Right ventricle myocardium inferior (tissue), 1 donor: ENCODE measurements at regions not wholly inside any gene's neighbourhood (a gene's known extent, or its start where the extent isn't known, plus 50 kb on each side); places are given as distances from the start of the nearest gene placed in this dataset.
A peak's percentile ranks its signal among the peaks of the same experiment; 100 is the strongest.
"Not testable (repeated sequence)": the region's sequence is repeated elsewhere in the genome, so short reads cannot be mapped to it uniquely, and the experiment has no call there.

Experiments used
- ATAC-seq: fragments of 200-7000 bp; cut with Tn5 transposase; one replicate; pipeline ENCODE4 v1.9.1; 2020; ENCODE audit warnings: mild to moderate bottlenecking, moderate library complexity
- DNase-seq: peaks from one replicate; pipeline ENCODE4 v3.0.0; 2021; ENCODE audit errors: missing footprints
- intact Hi-C: fragments of 100-400 bp; cut with DNase I; formaldehyde crosslinking; loops from one replicate; pipeline ENCODE4 v1.11.0; 2022
- donor health status: DM: no; HTN: yes; CAD: no; lungs with severe emphysema.

DNA sequence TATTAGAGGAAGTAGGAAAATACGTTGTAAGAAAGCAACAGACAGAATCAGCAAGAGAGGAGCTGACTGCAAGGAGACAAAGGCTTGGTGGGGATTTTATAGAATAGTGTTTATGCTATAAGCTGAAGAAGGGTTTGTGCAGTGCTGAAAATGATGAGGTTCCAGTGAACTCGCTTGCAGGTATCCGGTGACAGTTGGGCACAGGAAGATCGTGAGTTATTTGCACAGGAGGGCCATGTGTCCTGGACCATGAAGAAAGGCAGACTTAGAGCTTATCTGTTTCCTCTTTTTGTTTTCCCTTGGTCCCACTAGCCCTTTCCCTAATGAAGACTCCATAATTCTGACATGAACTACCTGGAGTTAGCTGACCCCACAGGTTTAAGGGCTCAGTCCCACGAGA is 61.4 kb downstream of the NXNL2 start:
- intact Hi-C loops = loop anchor here (10.0 kb wide), 1 partner anchor 138 kb away; no protein-coding TSS in a partner anchor
- ATAC-seq (no peak), DNase-seq (no peak)

DNA sequence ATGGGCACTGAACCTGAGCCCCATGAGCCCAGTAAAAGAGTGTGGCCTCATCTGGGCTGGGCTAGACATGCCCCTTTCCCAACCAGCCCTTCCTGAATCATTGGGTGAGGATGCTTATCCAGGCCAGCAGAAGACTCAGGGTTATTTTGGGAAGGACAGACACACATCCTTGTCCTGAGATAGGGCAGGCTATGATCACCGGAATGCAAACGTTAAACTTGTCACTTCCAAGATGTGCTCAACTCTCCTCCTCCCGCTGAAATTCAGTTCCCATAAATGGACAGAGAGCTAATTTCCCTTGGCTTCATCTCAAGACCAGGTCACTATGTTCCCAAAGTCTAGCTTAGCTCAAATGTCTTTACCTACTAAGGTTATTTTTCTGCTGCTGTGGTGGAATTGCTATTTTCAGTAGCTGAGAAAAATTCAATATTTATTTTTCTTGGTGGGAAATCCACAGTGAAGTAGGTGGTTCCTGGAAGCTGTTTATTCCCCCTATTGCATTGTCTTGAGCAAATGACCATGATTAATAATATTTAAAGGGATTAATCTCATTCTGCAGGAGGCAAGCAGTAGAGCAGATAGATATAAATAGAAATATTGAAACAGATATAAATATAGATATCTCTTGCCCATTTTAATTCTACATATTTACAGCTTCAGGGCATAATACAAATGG is 70.0 kb downstream of the NXNL2 start:
- DNase-seq = no peak
- intact Hi-C loops = loop anchor here (10.0 kb wide), 1 partner anchor 150 kb away; no protein-coding TSS in a partner anchor
- peak; percentile 34 for ATAC-seq

DNA sequence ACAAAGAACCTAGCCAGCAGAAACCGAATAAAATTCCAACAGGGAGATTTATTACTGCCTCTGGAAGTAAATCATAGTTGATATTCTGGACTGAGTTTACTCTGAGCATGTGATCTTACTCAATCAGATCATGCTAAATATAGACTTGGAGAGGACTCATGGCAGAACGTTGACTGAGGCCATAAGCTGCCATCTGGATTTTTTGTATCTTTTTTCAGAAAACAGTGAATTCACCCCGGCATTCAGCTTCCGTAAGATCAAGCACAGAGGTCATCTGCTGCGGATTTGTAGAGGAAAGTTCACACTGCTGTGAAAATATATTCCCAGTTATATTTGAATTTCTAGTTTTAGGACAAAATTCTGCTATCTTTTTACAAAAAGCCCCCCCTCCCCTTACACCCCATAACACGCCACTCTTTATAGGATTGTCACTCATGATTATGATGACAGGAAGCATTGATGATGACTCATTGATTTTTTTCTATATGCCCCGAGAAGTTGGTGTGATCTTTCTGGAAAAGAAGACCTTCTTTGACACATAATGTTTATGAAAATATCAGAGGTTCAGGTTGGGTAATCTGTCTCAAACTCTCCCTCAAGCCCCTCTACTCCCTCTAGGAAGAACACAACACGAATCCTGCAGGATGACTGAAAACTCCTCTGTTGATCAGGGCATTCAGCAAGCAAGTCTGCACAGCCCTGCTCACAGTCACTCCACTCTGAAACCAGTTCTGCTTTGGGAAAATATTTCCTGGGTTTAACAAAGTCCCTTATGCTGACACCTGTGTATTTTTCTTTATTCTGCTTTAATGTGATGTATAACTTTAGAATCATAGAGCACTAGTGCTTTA is 70.8 kb downstream of the NXNL2 start:
- ATAC-seq = peak; percentile 81
- intact Hi-C loops = loop anchor here (10.0 kb wide), 1 partner anchor 149 kb away; no protein-coding TSS in a partner anchor
- DNase-seq = no peak

DNA sequence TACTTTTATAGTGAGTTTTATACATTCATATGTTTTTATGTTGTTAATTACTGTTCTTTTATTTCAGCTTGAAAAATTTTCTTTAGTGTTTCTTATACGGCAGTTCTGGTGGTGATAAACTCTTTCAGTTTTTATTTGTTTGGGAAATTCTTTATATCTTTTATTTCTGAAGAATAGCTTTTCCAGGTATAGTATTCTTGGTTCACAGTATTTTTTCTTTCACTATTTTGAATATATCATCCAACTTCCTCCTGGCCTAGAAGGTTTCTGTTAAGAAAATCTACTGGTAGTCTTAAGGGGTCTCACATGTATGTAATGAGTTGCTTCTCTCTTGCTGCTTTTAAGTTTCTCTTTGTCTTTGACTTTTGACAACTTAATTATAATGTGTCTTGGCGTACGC is 79.4 kb downstream of the NXNL2 start:
- intact Hi-C loops = no loop called here
- DNase-seq = no peak
- ATAC-seq = no peak

DNA sequence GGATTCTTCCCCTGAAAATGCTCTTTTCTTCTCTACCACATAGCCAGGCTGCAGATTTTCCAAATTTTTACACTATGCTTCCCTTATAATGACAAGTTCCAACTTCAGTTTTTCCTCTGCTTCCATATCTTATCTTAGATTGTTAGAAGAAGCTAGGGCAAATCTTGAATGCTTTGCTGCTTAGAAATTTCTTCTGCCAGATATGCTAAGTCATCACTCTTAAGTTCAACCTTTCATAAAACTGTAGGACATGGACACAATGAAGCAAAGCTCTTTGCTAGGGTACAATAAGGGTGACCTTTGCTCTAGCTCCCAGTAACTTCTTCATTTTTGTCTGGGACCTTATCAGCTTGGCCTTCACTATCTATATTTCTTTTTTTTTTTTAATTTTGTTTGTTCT is 88.7 kb downstream of the NXNL2 start:
- intact Hi-C loops = no loop called here
- DNase-seq (no peak), ATAC-seq (no peak)

DNA sequence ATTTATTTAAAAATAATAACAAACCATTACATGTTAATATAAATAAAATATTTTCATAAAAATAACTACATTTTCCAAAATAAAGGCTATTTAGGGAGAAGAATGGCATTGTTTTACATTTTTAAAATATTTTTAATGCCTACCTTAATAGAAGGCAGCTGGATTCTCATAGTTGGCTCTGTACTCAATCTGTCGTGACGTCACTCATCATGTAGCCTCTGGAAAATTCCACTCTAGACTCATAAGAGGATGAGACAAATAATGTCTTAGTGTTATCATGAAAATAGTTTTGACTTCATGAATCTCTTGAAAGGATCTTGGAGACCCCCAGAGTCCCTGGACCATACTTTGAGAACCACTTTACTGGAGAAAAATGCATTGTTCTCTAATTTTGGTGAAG is 93.1 kb downstream of the NXNL2 start:
- DNase-seq (no peak), ATAC-seq (peak; percentile 42)
- intact Hi-C loops = no loop called here

DNA sequence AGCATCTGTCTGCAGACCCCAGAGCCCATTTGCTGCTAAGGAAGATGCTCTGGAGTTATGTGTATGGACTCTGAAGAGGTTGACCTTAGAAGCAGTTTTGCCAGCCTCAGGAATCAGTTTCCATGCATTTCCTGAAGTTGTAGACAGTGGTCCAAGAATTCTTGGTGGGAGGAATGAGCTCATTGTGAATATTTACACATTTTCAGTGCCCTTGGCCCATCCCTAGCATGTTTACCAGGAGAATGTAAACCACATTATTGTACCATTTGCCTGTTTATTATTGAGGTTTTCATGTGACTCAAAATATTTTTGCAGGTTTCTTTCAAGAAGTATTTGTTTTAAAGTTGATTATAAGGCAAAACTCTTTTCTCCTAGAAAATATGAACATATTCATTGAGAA is 93.8 kb downstream of the NXNL2 start:
- no peak for DNase-seq
- ATAC-seq = no peak
- intact Hi-C loops = no loop called here

DNA sequence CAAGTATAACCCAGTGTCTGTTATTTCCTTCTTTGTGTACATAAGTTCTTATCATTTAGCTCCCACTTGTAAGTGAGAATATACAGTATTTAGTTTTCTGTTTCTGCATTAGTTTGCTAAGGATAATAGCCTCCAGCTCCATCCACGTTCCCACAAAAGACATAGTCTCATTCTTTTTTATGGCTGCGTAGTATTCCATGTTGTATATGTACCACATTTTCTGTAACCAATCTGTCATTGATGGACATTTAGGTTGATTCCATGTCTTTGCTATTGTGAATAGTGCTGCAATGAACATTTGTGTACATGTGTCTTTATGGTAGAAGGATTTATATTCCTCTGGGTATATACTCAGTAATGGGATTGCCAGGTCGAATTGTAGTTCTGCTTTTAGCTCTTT is 95.6 kb downstream of the NXNL2 start:
- ATAC-seq, DNase-seq, intact Hi-C loops: not testable (repeated sequence)

DNA sequence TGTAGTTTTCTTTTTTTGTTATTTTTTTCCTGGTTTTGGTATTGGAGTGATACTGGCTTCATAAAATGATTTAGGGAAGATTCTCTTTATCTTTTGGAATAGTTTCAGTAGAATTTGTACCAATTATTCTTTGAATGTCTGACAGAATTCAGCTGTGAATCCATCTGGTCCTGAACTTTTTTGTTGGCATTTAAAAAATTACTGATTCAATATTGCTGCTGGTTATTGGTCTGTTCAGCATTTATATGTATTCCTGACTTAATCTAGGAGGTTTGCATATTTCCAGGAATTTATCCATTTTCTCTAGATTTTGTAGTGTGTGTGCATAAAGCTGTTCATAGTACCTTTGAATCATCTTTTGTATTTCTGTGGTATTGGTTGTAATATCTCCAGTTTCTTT is 100.2 kb downstream of the NXNL2 start:
- no peak for ATAC-seq

DNA sequence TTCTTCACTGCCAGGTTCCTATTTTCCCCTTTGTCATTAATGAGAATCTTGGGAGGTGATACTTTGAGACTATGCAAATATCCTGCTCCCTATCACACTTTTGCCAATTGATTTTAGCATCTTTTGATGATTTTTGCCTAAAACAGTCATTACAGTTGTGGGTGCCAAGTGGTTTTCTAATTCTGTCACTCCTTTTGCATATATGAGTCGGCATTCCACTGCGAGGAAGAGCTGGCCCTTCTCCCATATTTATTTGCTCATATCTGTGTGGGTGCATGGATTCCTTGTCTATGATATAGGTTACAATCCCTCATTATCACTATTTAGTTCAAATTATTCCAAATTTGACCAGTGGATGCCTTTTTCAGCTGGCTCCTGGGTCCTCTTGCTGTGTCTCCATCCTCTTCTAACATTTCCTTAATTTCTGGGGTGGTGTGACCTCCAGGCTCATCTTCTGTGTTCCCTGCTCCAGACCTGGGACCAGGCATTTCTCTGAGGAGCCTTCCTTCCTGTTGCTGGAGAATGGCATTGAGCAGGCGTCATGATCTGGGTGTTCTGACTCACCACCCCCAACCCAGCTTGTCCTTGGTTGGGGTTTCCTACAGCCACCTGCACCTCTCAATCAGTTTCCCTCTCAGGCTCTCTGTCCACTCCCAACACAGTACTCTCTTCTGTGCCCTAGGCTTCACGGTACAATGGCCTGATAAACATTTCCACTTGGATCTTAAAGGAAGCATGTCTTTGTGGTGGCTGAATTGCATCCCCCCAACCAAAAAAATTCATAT is 106.7 kb downstream of the NXNL2 start:
- intact Hi-C loops = no loop called here
- ATAC-seq = no peak

More for the DNA sequence above, 100.2 kb downstream of the NXNL2 start:
- intact Hi-C loops = no loop called here
- no peak for DNase-seq

DNA sequence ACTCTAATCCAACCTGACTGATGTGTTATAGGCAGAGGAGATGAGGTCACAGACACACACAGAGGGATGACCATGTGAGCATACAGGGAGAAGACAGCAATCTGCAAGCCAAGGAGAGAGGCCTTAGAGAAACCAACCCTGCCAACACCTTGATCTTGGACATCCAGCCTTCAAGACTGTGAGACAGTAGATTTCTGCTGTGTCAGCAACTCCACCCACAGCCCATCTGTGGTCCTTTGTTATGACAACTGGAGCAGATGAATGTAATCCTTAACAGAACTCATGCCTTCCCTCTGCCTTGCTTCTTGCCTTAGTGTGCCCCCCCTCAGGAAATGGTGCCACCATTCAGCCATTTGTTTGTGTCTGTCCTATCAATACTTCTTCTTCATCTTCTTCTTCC is 107.4 kb downstream of the NXNL2 start:
- ATAC-seq = no peak
- DNase-seq = no peak
- intact Hi-C loops = no loop called here

More for the DNA sequence above, 106.7 kb downstream of the NXNL2 start:
- no peak for DNase-seq

DNA sequence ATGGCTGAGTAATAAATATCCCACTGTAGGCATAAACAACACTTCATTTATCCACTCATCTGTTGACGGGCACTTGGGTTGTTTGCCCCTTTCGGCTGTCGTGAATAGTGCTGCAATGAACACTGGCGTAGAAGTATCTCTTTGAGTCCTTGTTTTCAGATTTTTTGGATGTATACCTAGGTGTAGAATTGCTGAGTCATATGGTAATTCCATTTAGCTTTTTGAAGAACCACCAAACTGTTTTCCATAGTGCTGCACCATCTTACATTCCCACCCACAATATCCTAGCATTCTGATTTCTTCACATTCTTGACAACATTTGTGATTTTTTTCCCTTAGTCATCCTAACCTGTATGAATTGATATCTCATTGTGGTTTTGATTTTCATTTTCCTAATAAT is 109.0 kb downstream of the NXNL2 start:
- intact Hi-C loops = no loop called here
- DNase-seq (no peak), ATAC-seq (no peak)

DNA sequence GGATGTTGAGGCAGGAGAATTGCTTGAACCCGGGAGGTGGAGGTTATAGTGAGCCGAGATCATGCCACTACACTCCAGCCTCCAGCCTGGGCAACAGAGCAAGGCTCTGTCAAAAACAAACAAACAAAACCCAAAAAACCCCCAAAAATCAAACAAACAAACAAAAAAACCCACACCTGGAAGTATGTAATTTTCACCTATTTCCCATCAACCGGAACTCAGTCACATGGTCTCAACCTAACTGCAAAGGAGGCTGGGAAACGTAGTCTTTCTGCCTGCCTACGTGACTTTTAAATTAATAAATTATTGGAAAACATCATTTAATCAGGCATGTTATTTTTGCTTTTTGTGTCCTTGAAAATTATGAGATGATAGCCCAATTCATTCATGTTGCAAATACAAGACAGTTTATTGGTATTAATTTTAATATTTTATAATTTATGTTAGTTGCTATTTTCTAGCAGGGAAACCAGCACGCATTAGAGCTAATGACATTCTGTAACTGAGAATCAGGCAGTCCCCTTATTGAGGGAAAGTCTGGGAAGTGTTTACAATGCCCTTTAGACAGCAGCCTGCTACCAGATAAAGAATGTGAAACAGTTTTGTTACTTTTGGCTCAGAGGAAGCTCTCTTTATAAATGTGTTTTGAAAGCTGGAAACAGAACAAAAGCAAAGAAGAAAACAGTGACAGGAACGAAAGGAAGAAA is 110.3 kb downstream of the NXNL2 start:
- ATAC-seq = peak; percentile 68
- intact Hi-C loops = no loop called here
- DNase-seq = no peak

DNA sequence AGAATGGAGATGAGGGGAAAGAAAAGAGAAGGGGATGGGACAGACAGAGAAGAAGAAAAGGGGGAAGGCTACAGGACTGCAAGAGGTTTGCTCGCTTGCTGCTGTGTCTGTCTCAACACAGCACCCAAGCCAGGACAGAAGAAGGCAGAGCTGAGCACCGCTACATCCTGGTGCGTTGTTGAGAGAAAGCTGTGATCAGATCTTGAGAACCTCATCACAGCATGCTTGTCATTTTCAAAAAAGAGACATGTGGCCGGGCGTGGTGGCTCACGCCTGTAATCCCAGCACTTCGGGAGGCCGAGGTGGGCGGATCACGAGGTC is 110.9 kb downstream of the NXNL2 start:
- ATAC-seq (peak; percentile 44), DNase-seq (no peak)
- intact Hi-C loops = no loop called here

DNA sequence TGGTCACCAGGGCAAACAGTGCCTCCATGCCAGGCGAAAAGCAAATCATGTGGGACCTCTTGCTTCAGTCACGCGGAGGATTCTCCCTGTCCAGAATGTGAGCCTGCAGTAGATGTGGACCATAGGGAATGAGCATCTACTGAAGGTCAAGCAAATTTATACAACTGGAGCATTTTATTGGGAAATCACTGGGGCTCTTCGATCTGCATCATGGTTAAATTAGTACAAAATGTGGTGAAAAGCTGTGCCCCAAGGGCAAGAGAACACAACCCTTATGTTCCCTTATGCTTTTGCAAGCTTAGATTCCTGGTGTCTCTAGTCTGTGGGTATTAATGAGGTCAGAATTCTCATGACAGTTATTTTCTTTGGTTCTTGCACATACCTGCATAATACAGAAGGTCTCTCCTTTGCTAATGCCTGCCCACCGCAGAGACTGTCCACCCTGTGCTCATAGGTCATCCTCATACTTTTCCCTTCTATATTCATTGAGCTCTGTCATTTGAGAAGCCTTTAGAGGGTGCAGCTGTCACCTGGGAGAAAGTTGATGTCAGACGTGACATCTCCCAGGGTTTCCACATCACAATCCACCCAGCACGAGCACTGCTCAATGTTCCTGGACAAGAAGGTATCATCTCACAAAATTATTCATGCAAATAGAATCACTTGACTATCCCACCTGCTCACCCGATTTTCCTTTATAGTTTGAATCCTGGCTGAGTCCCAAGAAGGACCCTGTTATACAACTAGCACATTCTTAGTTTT is 111.7 kb downstream of the NXNL2 start:
- intact Hi-C loops = no loop called here
- no peak for ATAC-seq

DNA sequence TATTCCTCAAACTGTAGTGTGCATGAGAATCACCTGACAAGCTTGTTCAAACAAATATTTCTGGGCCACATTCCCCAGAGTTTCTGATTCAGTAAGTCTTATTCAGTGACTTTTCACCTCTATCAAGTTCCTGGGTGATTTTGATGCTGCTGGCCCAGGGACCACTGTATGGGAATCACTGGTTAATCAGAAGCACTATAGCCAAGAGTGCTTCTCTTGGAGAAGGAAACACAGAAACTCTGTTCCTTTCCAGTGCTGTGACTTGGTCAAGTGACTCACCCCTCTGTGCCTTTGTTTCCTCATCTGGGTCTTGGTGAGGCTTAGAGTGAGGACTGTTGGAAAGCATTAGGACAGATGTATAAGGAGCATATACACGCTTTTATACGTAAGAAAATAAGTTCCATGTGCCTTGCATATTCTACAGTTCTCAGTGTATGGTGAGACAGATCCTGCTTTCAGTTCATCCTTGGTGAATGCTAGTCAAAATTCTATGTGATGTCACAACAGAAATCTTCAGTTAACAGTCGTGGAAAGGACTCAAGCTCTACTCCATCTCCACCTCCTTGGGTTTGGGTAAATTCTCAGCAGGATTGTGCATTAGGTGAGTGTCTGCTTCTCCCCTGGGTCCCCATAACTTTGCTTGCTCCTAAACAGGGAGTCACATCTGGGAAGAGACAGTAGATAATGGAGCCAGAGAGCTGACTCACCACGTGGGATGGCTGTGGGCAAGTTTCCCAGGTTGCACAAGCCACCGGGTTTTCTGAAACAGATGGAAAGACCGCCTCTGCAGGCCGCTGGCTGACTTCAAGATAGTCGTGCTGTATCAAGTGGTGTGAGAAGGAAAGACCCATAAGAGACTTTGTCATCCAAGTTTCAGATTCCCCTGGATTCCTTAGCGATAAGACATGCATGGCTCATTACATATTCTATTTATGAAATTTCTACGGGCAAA is 117.0 kb downstream of the NXNL2 start:
- intact Hi-C loops = no loop called here
- DNase-seq (peak; percentile 89), ATAC-seq (peak; percentile 94)

More for the DNA sequence above, 111.7 kb downstream of the NXNL2 start:
- DNase-seq = no peak

DNA sequence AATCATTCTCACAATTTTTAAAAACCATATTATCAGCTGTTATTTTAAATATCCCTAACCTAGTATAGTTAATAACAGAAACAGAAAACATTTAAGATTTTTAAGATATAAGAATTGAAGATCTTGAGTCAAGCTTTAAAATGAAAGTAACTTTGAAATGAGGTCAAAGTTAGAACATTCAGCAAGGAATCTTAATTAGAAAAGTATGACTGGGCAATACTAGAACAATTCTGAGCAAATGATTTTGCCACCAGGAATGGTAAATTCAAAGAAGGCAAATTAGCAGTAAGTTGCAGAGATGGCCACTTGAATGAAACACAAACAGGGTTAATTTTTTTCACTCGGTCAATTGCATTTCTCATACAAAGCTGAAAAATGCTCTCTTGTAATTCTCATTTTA is 117.9 kb downstream of the NXNL2 start:
- DNase-seq (no peak), ATAC-seq (no peak)
- intact Hi-C loops = no loop called here
